Stimulated activated CD8-positive, alpha-beta memory T cell treated with anti-CD3 and anti-CD28 coated beads, Interleukin-7, amount 100 ng/mL, for 1 hour (primary cell): ENCODE measurements at regions not wholly inside any gene's neighbourhood (a gene's known extent, or its start where the extent isn't known, plus 50 kb on each side); places are given as distances from the start of the nearest gene placed in this dataset.

Experiments used
- DNase-seq, 2 donors: peaks; one replicate each; pipeline ENCODE4 v3.0.0-alpha.2; 2020; ENCODE audit warnings: low read depth in 2 of 2

GRCh38 chr13:97110936-97111335, 111.2 kb upstream of the MBNL2 start:
- no peak for DNase-seq

GRCh38 chr13:97111756-97112155, 110.4 kb upstream of the MBNL2 start:
- DNase-seq = no peak

GRCh38 chr13:97112446-97113152, 109.5 kb upstream of the MBNL2 start:
- DNase-seq = no peak

- DNase-seq = no peak
Measured at GRCh38 chr13:97113231-97114001, 108.7 kb upstream of the MBNL2 start.

GRCh38 chr13:97114651-97115050, 107.5 kb upstream of the MBNL2 start:
- DNase-seq = no peak

- no peak for DNase-seq
Measured at GRCh38 chr13:97116754-97117153, 105.4 kb upstream of the MBNL2 start.

GRCh38 chr13:97117388-97117910, 104.7 kb upstream of the MBNL2 start:
- no peak for DNase-seq

GRCh38 chr13:97119943-97120342, 102.2 kb upstream of the MBNL2 start:
- DNase-seq = no peak

GRCh38 chr13:97120346-97120745, 101.8 kb upstream of the MBNL2 start:
- no peak for DNase-seq

- DNase-seq = no peak
Measured at GRCh38 chr13:97120976-97121375, 101.2 kb upstream of the MBNL2 start.

- no peak for DNase-seq
Measured at GRCh38 chr13:97121894-97122293, 100.2 kb upstream of the MBNL2 start.

- no peak for DNase-seq
Measured at GRCh38 chr13:97122381-97122996, 99.6 kb upstream of the MBNL2 start.

GRCh38 chr13:97124206-97124605, 97.9 kb upstream of the MBNL2 start:
- no peak for DNase-seq

- no peak for DNase-seq
Measured at GRCh38 chr13:97124915-97125809, 97.0 kb upstream of the MBNL2 start.

GRCh38 chr13:97125810-97126738, 96.1 kb upstream of the MBNL2 start:
- DNase-seq = no peak

- DNase-seq = no peak
Measured at GRCh38 chr13:97127842-97128241, 94.3 kb upstream of the MBNL2 start.

GRCh38 chr13:97130190-97130589, 91.9 kb upstream of the MBNL2 start:
- DNase-seq = no peak

- no peak for DNase-seq
Measured at GRCh38 chr13:97131447-97131846, 90.7 kb upstream of the MBNL2 start.

- DNase-seq = no peak
Measured at GRCh38 chr13:97133554-97133953, 88.6 kb upstream of the MBNL2 start.

- no peak for DNase-seq
Measured at GRCh38 chr13:97133955-97134354, 88.2 kb upstream of the MBNL2 start.
